ENCODE measurements at regions not wholly inside any gene's neighbourhood (a gene's known extent, or its start where the extent isn't known, plus 50 kb on each side); places are given as distances from the start of the nearest gene placed in this dataset.

GRCh38 chr10:14394179-14394578, 63.5 kb upstream of the FRMD4A start:
- Histone ChIP-seq H3K4me1 (no peaks in the 10 kb centered on the region), H3K27me3 (ENCODE audit: low read depth) (no peaks in the 10 kb centered on the region), H3K9me3 (no peaks in the 10 kb centered on the region), H3K27ac (no peak overlapping the region), H3K4me3 (no peak overlapping the region), H3K36me3 (no peaks in the 10 kb centered on the region)
- intact Hi-C loops (cut with DNase I), result no loop called here
- ATAC-seq (no peak), DNase-seq (no peak)
- TF ChIP-seq CTCF (IDR thresholded peaks at IDR 0.05), result no peak

GRCh38 chr10:14391342-14391741, 60.6 kb upstream of the FRMD4A start:
- no peaks in the 10 kb centered on the region for H3K4me1 ChIP-seq
- TF ChIP-seq CTCF (IDR thresholded peaks at IDR 0.05), result no peak
- no peak overlapping the region for H3K4me3 ChIP-seq
- no peaks in the 10 kb centered on the region for H3K36me3 ChIP-seq
- ATAC-seq (no peak), DNase-seq (no peak)
- no peaks in the 10 kb centered on the region for H3K9me3 ChIP-seq
- H3K27ac ChIP-seq, result no peak overlapping the region
- intact Hi-C loops (cut with DNase I), result no loop called here
- H3K27me3 ChIP-seq (ENCODE audit: low read depth), result no peaks in the 10 kb centered on the region

GRCh38 chr10:14389981-14390590, 59.4 kb upstream of the FRMD4A start:
- intact Hi-C loops (cut with DNase I), result no loop called here
- Histone ChIP-seq H3K27ac (no peak overlapping the region), H3K4me1 (no peaks in the 10 kb centered on the region), H3K4me3 (no peak overlapping the region), H3K36me3 (no peaks in the 10 kb centered on the region), H3K27me3 (ENCODE audit: low read depth) (no peaks in the 10 kb centered on the region), H3K9me3 (no peaks in the 10 kb centered on the region)
- no peak for ATAC-seq
- no peak for DNase-seq
- TF ChIP-seq CTCF (IDR thresholded peaks at IDR 0.05), result no peak

GRCh38 chr10:14385596-14386593, 55.2 kb upstream of the FRMD4A start:
- no peak for ATAC-seq
- intact Hi-C loops (cut with DNase I), result no loop called here
- no peak for TF ChIP-seq CTCF (IDR thresholded peaks at IDR 0.05)

GRCh38 chr10:14384915-14385314, 54.2 kb upstream of the FRMD4A start:
- ATAC-seq, result no peak
- no peak overlapping the region for H3K27ac ChIP-seq

More at GRCh38 chr10:14385596-14386593, 55.2 kb upstream of the FRMD4A start:
- no peak overlapping the region for H3K4me3 ChIP-seq
- H3K36me3 ChIP-seq, result no peaks in the 10 kb centered on the region
- no peak for DNase-seq
- no peaks in the 10 kb centered on the region for H3K4me1 ChIP-seq
- H3K27ac ChIP-seq, result no peak overlapping the region
- H3K9me3 ChIP-seq, result no peaks in the 10 kb centered on the region
- no peaks in the 10 kb centered on the region for H3K27me3 ChIP-seq (ENCODE audit: low read depth)

More at GRCh38 chr10:14384915-14385314, 54.2 kb upstream of the FRMD4A start:
- DNase-seq, result no peak
- TF ChIP-seq CTCF (IDR thresholded peaks at IDR 0.05), result no peak
- H3K4me3 ChIP-seq, result no peak overlapping the region
- H3K36me3 ChIP-seq, result no peaks in the 10 kb centered on the region
- no peaks in the 10 kb centered on the region for H3K9me3 ChIP-seq
- H3K27me3 ChIP-seq (ENCODE audit: low read depth), result no peaks in the 10 kb centered on the region
- H3K4me1 ChIP-seq, result no peaks in the 10 kb centered on the region
- intact Hi-C loops (cut with DNase I), result no loop called here

Measured in lower lobe of right lung (tissue), 2 donors.